NCI-H1092 treated with DMSO at 0.1 percent for 48 hours (cell line): ENCODE measurements at regions not wholly inside any gene's neighbourhood (a gene's known extent, or its start where the extent isn't known, plus 50 kb on each side); places are given as distances from the start of the nearest gene placed in this dataset.

Source experiments
- DNase-seq: peaks from one replicate; lab custom pipeline; 2025; lab: John Stamatoyannopoulos, UW

- DNase-seq, result no peak
Observed at GRCh38 chr1:69321311-69321710, 246.4 kb upstream of the LRRC7 start.

GRCh38 chr1:69328186-69328585 is 239.5 kb upstream of the LRRC7 start:
- no peak for DNase-seq

GRCh38 chr1:69363236-69363635 is 204.5 kb upstream of the LRRC7 start:
- DNase-seq, result no peak

GRCh38 chr1:69373520-69373919 is 194.2 kb upstream of the LRRC7 start:
- no peak for DNase-seq

GRCh38 chr1:69376408-69376807 is 191.3 kb upstream of the LRRC7 start:
- DNase-seq, result no peak

GRCh38 chr1:69377507-69377906 is 190.2 kb upstream of the LRRC7 start:
- DNase-seq, result no peak

GRCh38 chr1:69388044-69388443 is 179.7 kb upstream of the LRRC7 start:
- no peak for DNase-seq

- no peak for DNase-seq
Observed at GRCh38 chr1:69400128-69400527, 167.6 kb upstream of the LRRC7 start.

- no peak for DNase-seq
Observed at GRCh38 chr1:69401879-69402278, 165.8 kb upstream of the LRRC7 start.

- DNase-seq, result no peak
Observed at GRCh38 chr1:69403756-69404320, 163.9 kb upstream of the LRRC7 start.

- no peak for DNase-seq
Observed at GRCh38 chr1:69404486-69404885, 163.2 kb upstream of the LRRC7 start.

GRCh38 chr1:69406244-69406643 is 161.5 kb upstream of the LRRC7 start:
- no peak for DNase-seq

- DNase-seq, result no peak
Observed at GRCh38 chr1:69409731-69410456, 157.8 kb upstream of the LRRC7 start.

- no peak for DNase-seq
Observed at GRCh38 chr1:69410457-69410850, 157.3 kb upstream of the LRRC7 start.

GRCh38 chr1:69410893-69411292 is 156.8 kb upstream of the LRRC7 start:
- no peak for DNase-seq

GRCh38 chr1:69411617-69412016 is 156.1 kb upstream of the LRRC7 start:
- no peak for DNase-seq

- no peak for DNase-seq
Observed at GRCh38 chr1:69413129-69413528, 154.6 kb upstream of the LRRC7 start.

- DNase-seq, result no peak
Observed at GRCh38 chr1:69414574-69414973, 153.1 kb upstream of the LRRC7 start.

- DNase-seq, result no peak
Observed at GRCh38 chr1:69421286-69421685, 146.4 kb upstream of the LRRC7 start.

- no peak for DNase-seq
Observed at GRCh38 chr1:69425871-69426270, 141.9 kb upstream of the LRRC7 start.

GRCh38 chr1:69426401-69426800 is 141.3 kb upstream of the LRRC7 start:
- DNase-seq, result no peak

- DNase-seq, result no peak
Observed at GRCh38 chr1:69433073-69433472, 134.6 kb upstream of the LRRC7 start.

- no peak for DNase-seq
Observed at GRCh38 chr1:69436151-69436550, 131.6 kb upstream of the LRRC7 start.
